GM12864 (cell line): ENCODE measurements at regions not wholly inside any gene's neighbourhood (a gene's known extent, or its start where the extent isn't known, plus 50 kb on each side); places are given as distances from the start of the nearest gene placed in this dataset.
"Not testable (repeated sequence)": the region's sequence is repeated elsewhere in the genome, so short reads cannot be mapped to it uniquely, and the experiment has no call there.

Source experiments
- DNase-seq: peaks from one replicate; pipeline ENCODE4 v3.0.0-alpha.2; 2011; ENCODE audit warnings: low read depth
- H3K4me3 ChIP-seq: 2 replicates; pipeline ENCODE4 v1.5.1; 2011; ENCODE audit warnings: mild to moderate bottlenecking, low read depth, low read length, control low read depth
- CTCF ChIP-seq: IDR thresholded peaks from 2 replicates; pipeline ENCODE4 v1.5.1; 2011; ENCODE audit warnings: low read depth, mild to moderate bottlenecking, moderate library complexity, low read length, control low read depth, inconsistent platforms; ENCODE audit errors: missing control alignments

GRCh38 chrX:46165866-46166265, 379.4 kb downstream of the ZNF674 start:
- no peak overlapping the region for H3K4me3 ChIP-seq
- TF ChIP-seq CTCF: no peak
- no peak for DNase-seq

DNA sequence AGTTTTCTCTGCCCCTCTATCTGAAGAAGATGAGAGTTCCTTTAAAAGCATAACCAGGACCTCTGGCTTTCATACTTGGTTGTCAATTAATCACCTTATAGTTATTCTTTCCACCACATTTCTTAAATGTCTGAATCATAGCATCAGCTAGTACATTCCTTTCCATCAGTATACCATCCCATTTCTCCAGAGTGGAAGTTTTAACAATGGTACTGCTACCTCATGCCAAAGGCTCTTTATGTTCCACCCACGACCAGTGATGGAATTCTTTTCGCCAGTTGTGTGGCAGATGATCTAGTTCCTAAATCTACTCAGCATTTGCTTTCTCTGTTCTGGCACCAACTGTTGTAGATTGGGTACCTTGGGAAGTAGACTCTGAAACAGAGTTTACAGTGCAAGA, 379.8 kb downstream of the ZNF674 start:
- no peak for TF ChIP-seq CTCF
- no peak overlapping the region for H3K4me3 ChIP-seq
- no peak for DNase-seq

DNA sequence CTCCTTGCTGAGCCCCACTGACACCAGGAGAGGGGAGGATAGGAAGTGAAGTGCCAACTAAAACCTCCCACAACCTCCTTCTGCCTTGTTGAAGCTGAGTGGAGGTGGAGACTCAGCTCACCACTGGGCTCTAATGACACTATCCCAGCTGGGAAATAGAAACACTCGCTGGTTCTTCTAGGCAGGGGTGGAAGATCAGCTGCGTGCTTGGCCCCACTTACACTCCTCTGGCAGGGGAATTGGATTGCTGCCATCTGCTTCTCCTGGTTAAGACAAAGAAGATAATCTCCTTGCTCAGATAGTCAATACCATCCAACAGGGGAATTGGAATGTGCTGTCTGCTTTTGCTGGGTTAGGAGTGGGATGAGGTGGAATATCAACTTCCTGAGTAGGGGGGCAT, 392.5 kb downstream of the ZNF674 start:
- TF ChIP-seq CTCF: no peak
- no peak overlapping the region for H3K4me3 ChIP-seq
- no peak for DNase-seq

GRCh38 chrX:46151332-46151731, 393.9 kb downstream of the ZNF674 start:
- not testable (repeated sequence) for DNase-seq, H3K4me3 ChIP-seq

DNA sequence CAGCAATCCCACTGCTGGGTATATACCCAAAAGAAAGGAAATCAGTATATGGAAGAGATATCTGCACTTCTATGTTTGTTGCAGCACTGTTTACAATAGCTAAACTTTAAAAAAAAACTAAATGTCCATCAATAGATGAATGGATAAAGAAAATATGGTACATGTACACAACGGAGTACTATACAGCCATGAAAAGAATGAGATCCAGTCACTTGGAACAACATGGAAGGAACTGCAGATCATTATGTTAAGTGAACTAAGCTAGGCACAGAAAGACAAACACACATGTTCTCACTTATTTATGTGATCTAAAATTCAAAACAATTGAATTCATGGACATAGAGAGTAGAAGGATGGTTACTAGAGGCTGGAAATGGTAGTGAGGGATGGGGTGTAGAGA, 400.7 kb downstream of the ZNF674 start:
- no peak for TF ChIP-seq CTCF
- no peak overlapping the region for H3K4me3 ChIP-seq
- DNase-seq: no peak

DNA sequence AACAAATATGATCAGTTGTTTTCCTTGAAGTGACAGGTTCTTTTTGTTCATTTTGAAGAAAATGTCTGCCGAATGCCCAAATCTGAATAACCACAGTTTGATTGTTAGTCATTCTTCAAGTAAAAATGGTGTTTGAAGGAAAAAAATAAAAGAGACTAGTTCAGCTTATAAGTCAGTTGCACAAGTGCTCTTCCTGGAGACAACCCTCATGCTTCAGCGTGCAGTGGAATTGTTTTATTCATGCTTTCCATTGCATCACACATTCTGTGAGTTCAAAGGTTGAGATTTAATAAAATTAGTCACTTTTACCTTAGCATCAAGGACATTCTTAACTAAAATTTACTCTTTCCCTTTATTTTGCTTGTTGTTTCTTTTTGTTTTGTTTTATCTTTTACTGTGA, 404.9 kb downstream of the ZNF674 start:
- no peak overlapping the region for H3K4me3 ChIP-seq

GRCh38 chrX:46130247-46130646, 415.0 kb downstream of the ZNF674 start:
- DNase-seq: no peak
- no peak overlapping the region for H3K4me3 ChIP-seq
- no peak for TF ChIP-seq CTCF

More for the DNA sequence above, 404.9 kb downstream of the ZNF674 start:
- no peak for TF ChIP-seq CTCF
- DNase-seq: no peak

DNA sequence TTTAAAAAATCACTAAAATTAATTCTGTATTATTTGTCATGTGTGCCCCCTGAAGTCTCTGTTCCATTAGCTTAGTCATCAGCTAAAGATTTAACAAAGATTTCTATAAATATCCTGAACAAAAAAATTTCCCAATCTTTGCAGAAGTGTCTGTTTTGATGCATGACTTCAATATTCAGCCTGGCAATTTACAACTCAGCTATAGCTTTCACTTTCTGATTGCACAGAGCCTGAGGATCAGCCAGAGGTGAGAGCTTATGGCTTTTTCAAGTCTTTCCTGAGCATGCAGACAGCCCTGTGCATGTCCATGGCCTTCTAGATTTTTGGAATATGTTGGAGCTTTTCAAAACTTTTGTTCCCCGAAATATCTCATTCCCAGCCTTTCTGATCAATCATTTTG, 420.1 kb downstream of the ZNF674 start:
- TF ChIP-seq CTCF: no peak
- DNase-seq: no peak

More for the DNA sequence above, 420.1 kb downstream of the ZNF674 start:
- no peak overlapping the region for H3K4me3 ChIP-seq
